NCI-H460 (cell line): ENCODE measurements at regions not wholly inside any gene's neighbourhood (a gene's known extent, or its start where the extent isn't known, plus 50 kb on each side); places are given as distances from the start of the nearest gene placed in this dataset.

Experiments
- DNase-seq: peaks from one replicate; pipeline ENCODE4 v3.0.0-alpha.2; 2016; ENCODE audit warnings: low read depth; ENCODE audit errors: extremely low read depth

- DNase-seq: no peak
Observed at GRCh38 chr6:98498144-98498775, 336.1 kb upstream of the POU3F2 start.

- DNase-seq: no peak
Observed at GRCh38 chr6:98498866-98499265, 335.5 kb upstream of the POU3F2 start.

- DNase-seq: no peak
Observed at GRCh38 chr6:98514073-98514720, 320.2 kb upstream of the POU3F2 start.

GRCh38 chr6:98514796-98515195 lies 319.6 kb upstream of the POU3F2 start:
- DNase-seq: no peak

- DNase-seq: no peak
Observed at GRCh38 chr6:98516206-98516605, 318.2 kb upstream of the POU3F2 start.

- DNase-seq: no peak
Observed at GRCh38 chr6:98516866-98517265, 317.5 kb upstream of the POU3F2 start.

- DNase-seq: no peak
Observed at GRCh38 chr6:98525860-98526259, 308.5 kb upstream of the POU3F2 start.

- DNase-seq: no peak
Observed at GRCh38 chr6:98526465-98526864, 307.9 kb upstream of the POU3F2 start.

GRCh38 chr6:98529364-98529763 lies 305.0 kb upstream of the POU3F2 start:
- DNase-seq: no peak

- DNase-seq: no peak
Observed at GRCh38 chr6:98530732-98531131, 303.6 kb upstream of the POU3F2 start.

- DNase-seq: no peak
Observed at GRCh38 chr6:98532004-98532403, 302.4 kb upstream of the POU3F2 start.

- no peak for DNase-seq
Observed at GRCh38 chr6:98539741-98540140, 294.6 kb upstream of the POU3F2 start.

- no peak for DNase-seq
Observed at GRCh38 chr6:98546376-98546775, 288.0 kb upstream of the POU3F2 start.

GRCh38 chr6:98547151-98547550 lies 287.2 kb upstream of the POU3F2 start:
- no peak for DNase-seq

GRCh38 chr6:98547634-98548033 lies 286.7 kb upstream of the POU3F2 start:
- no peak for DNase-seq

GRCh38 chr6:98548301-98548700 lies 286.1 kb upstream of the POU3F2 start:
- DNase-seq: no peak

GRCh38 chr6:98560418-98560817 lies 274.0 kb upstream of the POU3F2 start:
- DNase-seq: no peak

- no peak for DNase-seq
Observed at GRCh38 chr6:98560841-98561240, 273.5 kb upstream of the POU3F2 start.

- no peak for DNase-seq
Observed at GRCh38 chr6:98566126-98566525, 268.2 kb upstream of the POU3F2 start.

- no peak for DNase-seq
Observed at GRCh38 chr6:98572579-98572978, 261.8 kb upstream of the POU3F2 start.

- no peak for DNase-seq
Observed at GRCh38 chr6:98574984-98575383, 259.4 kb upstream of the POU3F2 start.

- no peak for DNase-seq
Observed at GRCh38 chr6:98576791-98577190, 257.6 kb upstream of the POU3F2 start.

GRCh38 chr6:98578016-98578415 lies 256.4 kb upstream of the POU3F2 start:
- no peak for DNase-seq
